ES-I3 (cell line): ENCODE measurements at regions not wholly inside any gene's neighbourhood (a gene's known extent, or its start where the extent isn't known, plus 50 kb on each side); places are given as distances from the start of the nearest gene placed in this dataset.

ENCODE experiments used
- H3K36me3 ChIP-seq: 2 replicates; pipeline ENCODE4 v1.6.1; 2013; ENCODE audit warnings: mild to moderate bottlenecking, low read length, control low read depth, moderate library complexity; ENCODE audit not compliant: insufficient read depth
- H3K4me1 ChIP-seq: 2 replicates; pipeline ENCODE4 v1.6.1; 2013; ENCODE audit warnings: mild to moderate bottlenecking, control low read depth, low read length; ENCODE audit not compliant: insufficient read depth
- H3K9ac ChIP-seq: 2 replicates; pipeline ENCODE4 v1.6.1; 2013; ENCODE audit warnings: low read depth, mild to moderate bottlenecking, low read length, moderate library complexity
- H3K9me3 ChIP-seq: 2 replicates; pipeline ENCODE4 v1.6.1; 2013; ENCODE audit warnings: mild to moderate bottlenecking, low read length, moderate library complexity; ENCODE audit not compliant: control insufficient read depth, insufficient read depth

GRCh38 chr10:78328592-78329404, 295.1 kb downstream of the RPS24 start:
- H3K4me1 ChIP-seq = peaks cover 5% of the 10 kb centered on the region; the same call in 1 of the 2 replicates
- peaks cover 7% of the 10 kb centered on the region; the same call in 1 of the 2 replicates for H3K9me3 ChIP-seq
- H3K36me3 ChIP-seq = no peaks in the 10 kb centered on the region
- no peak overlapping the region for H3K9ac ChIP-seq

GRCh38 chr10:78330884-78331283, 297.2 kb downstream of the RPS24 start:
- 0 out of 2 replicates have a peak, but pooled peaks cover 3% of the 10 kb centered on the region for H3K9me3 ChIP-seq
- H3K36me3 ChIP-seq = no peaks in the 10 kb centered on the region
- peaks cover 5% of the 10 kb centered on the region; the same call in 1 of the 2 replicates for H3K4me1 ChIP-seq
- no peak overlapping the region for H3K9ac ChIP-seq

GRCh38 chr10:78331391-78331922, 297.8 kb downstream of the RPS24 start:
- no peaks in the 10 kb centered on the region for H3K36me3 ChIP-seq
- H3K9ac ChIP-seq = no peak overlapping the region
- H3K4me1 ChIP-seq = peaks cover 5% of the 10 kb centered on the region; the same call in 1 of the 2 replicates
- H3K9me3 ChIP-seq = 0 out of 2 replicates have a peak, but pooled peaks cover under 1% of the 10 kb centered on the region

GRCh38 chr10:78332012-78332411, 298.3 kb downstream of the RPS24 start:
- Histone ChIP-seq H3K4me1 (peaks cover 5% of the 10 kb centered on the region; the same call in 1 of the 2 replicates), H3K9ac (no peak overlapping the region), H3K36me3 (no peaks in the 10 kb centered on the region), H3K9me3 (no peaks in the 10 kb centered on the region)

- Histone ChIP-seq H3K36me3 (no peaks in the 10 kb centered on the region), H3K9ac (no peak overlapping the region), H3K9me3 (no peaks in the 10 kb centered on the region), H3K4me1 (peaks cover 5% of the 10 kb centered on the region; the same call in 1 of the 2 replicates)
Measured at GRCh38 chr10:78332657-78333056, 299.0 kb downstream of the RPS24 start.

GRCh38 chr10:78333362-78334143, 299.9 kb downstream of the RPS24 start:
- Histone ChIP-seq H3K9me3 (no peaks in the 10 kb centered on the region), H3K36me3 (no peaks in the 10 kb centered on the region), H3K9ac (no peak overlapping the region), H3K4me1 (peaks cover 5% of the 10 kb centered on the region; the same call in 1 of the 2 replicates)

- no peaks in the 10 kb centered on the region for H3K36me3 ChIP-seq
- no peak overlapping the region for H3K9ac ChIP-seq
- H3K9me3 ChIP-seq = no peaks in the 10 kb centered on the region
- peaks cover 5% of the 10 kb centered on the region; the same call in 1 of the 2 replicates for H3K4me1 ChIP-seq
Measured at GRCh38 chr10:78335371-78335690, 301.7 kb downstream of the RPS24 start.

- Histone ChIP-seq H3K4me1 (peaks cover 5% of the 10 kb centered on the region; the same call in 1 of the 2 replicates), H3K9ac (no peak overlapping the region), H3K9me3 (no peaks in the 10 kb centered on the region), H3K36me3 (no peaks in the 10 kb centered on the region)
Measured at GRCh38 chr10:78335691-78336401, 302.2 kb downstream of the RPS24 start.

- H3K9ac ChIP-seq = no peak overlapping the region
- no peaks in the 10 kb centered on the region for H3K9me3 ChIP-seq
- peaks cover 5% of the 10 kb centered on the region; the same call in 1 of the 2 replicates for H3K4me1 ChIP-seq
- no peaks in the 10 kb centered on the region for H3K36me3 ChIP-seq
Measured at GRCh38 chr10:78336402-78336791, 302.7 kb downstream of the RPS24 start.

GRCh38 chr10:78337016-78337415, 303.4 kb downstream of the RPS24 start:
- H3K36me3 ChIP-seq = no peaks in the 10 kb centered on the region
- no peaks in the 10 kb centered on the region for H3K4me1 ChIP-seq
- H3K9me3 ChIP-seq = no peaks in the 10 kb centered on the region
- H3K9ac ChIP-seq = no peak overlapping the region

GRCh38 chr10:78337646-78338391, 304.2 kb downstream of the RPS24 start:
- no peaks in the 10 kb centered on the region for H3K4me1 ChIP-seq
- H3K36me3 ChIP-seq = no peaks in the 10 kb centered on the region
- no peak overlapping the region for H3K9ac ChIP-seq
- H3K9me3 ChIP-seq = no peaks in the 10 kb centered on the region

GRCh38 chr10:78338717-78339116, 305.1 kb downstream of the RPS24 start:
- Histone ChIP-seq H3K4me1 (no peaks in the 10 kb centered on the region), H3K9ac (no peak overlapping the region), H3K9me3 (no peaks in the 10 kb centered on the region), H3K36me3 (no peaks in the 10 kb centered on the region)

- Histone ChIP-seq H3K36me3 (no peaks in the 10 kb centered on the region), H3K9ac (no peak overlapping the region), H3K9me3 (no peaks in the 10 kb centered on the region), H3K4me1 (no peaks in the 10 kb centered on the region)
Measured at GRCh38 chr10:78339251-78339650, 305.6 kb downstream of the RPS24 start.
